Colonic mucosa (tissue), 4 donors: ENCODE measurements at regions not wholly inside any gene's neighbourhood (a gene's known extent, or its start where the extent isn't known, plus 50 kb on each side); places are given as distances from the start of the nearest gene placed in this dataset.

Experiments
- DNase-seq: peaks from one replicate; pipeline ENCODE4 v3.0.0-alpha.2; 2020
- H3K27ac ChIP-seq: fragments of 200-600 bp; one replicate; pipeline ENCODE4 v1.8.0; 2021
- H3K27me3 ChIP-seq: fragments of 200-600 bp; one replicate; pipeline ENCODE4 v1.8.0; 2021
- H3K36me3 ChIP-seq: fragments of 200-600 bp; one replicate; pipeline ENCODE4 v1.8.0; 2021
- H3K4me1 ChIP-seq: fragments of 200-600 bp; one replicate; pipeline ENCODE4 v1.8.0; 2021; ENCODE audit warnings: mild to moderate bottlenecking
- H3K4me3 ChIP-seq: fragments of 200-600 bp; one replicate; pipeline ENCODE4 v1.8.0; 2021
- H3K9ac ChIP-seq, 2 donors: one replicate each; pipeline ENCODE4 v1.7.0; 2013; ENCODE audit warnings: control low read depth in 2 of 2, low read depth in 2 of 2, low read length in 2 of 2
- H3K9me3 ChIP-seq: fragments of 200-600 bp; one replicate; pipeline ENCODE4 v1.8.0; 2021
- CTCF ChIP-seq: fragments of 200-600 bp; IDR thresholded peaks from one replicate; pipeline ENCODE4 v1.8.0; 2022; ENCODE audit warnings: antibody characterized with exemption, mild to moderate bottlenecking
- intact Hi-C: fragments of 100-400 bp; cut with DNase I; formaldehyde crosslinking; loops from one replicate; pipeline ENCODE4 v1.14.1; 2022
- donor health status: healthy.
- donor health status: DM: no; HTN: no; CAD: no.
- donor health status: DM: no; HTN: no; CAD: no.

DNA sequence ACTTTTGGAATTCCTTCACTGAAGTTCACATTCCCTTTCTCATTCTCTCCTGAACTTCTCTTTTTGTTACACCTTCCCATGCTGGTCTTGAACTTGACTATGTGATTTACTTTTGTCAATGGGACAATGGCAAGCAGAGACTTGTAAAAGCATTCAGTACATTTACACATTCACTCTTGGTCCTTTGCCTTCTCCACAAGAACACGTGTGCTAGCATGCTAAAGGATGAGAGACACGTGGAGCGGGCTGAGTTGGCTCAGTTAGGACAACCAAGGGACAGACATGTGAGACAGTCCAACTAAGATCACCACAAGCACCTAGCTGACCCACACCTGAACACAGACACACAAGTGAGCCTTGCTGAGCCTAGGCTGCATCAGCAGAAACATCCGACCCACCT, 91.3 kb upstream of the PAK5 start:
- no peaks in the 10 kb centered on the region for H3K4me1 ChIP-seq
- no peaks in the 10 kb centered on the region for H3K9me3 ChIP-seq
- no peak for TF ChIP-seq CTCF
- no peak overlapping the region for H3K4me3 ChIP-seq
- DNase-seq = no peak
- no peak overlapping the region for H3K27ac ChIP-seq
- no peaks in the 10 kb centered on the region for H3K27me3 ChIP-seq
- no peaks in the 10 kb centered on the region for H3K36me3 ChIP-seq
- H3K9ac ChIP-seq = no peak overlapping the region
- intact Hi-C loops = no loop called here

- Histone ChIP-seq H3K4me1 (no peaks in the 10 kb centered on the region), H3K9ac (no peak overlapping the region), H3K9me3 (no peaks in the 10 kb centered on the region), H3K27ac (no peak overlapping the region), H3K4me3 (no peak overlapping the region), H3K27me3 (no peaks in the 10 kb centered on the region), H3K36me3 (no peaks in the 10 kb centered on the region)
- DNase-seq = no peak
- intact Hi-C loops = no loop called here
- no peak for TF ChIP-seq CTCF
These were observed 90.1 kb upstream of the PAK5 start for GRCh38 chr20:9928955-9929354.

- TF ChIP-seq CTCF = no peak
- no peak for DNase-seq
- no peaks in the 10 kb centered on the region for H3K36me3 ChIP-seq
- no peaks in the 10 kb centered on the region for H3K27me3 ChIP-seq
- H3K4me3 ChIP-seq = no peak overlapping the region
- H3K27ac ChIP-seq = no peak overlapping the region
- H3K9me3 ChIP-seq = no peaks in the 10 kb centered on the region
- no peaks in the 10 kb centered on the region for H3K4me1 ChIP-seq
- intact Hi-C loops = no loop called here
- no peak overlapping the region for H3K9ac ChIP-seq
These were observed 89.4 kb upstream of the PAK5 start for GRCh38 chr20:9928281-9928737.

DNA sequence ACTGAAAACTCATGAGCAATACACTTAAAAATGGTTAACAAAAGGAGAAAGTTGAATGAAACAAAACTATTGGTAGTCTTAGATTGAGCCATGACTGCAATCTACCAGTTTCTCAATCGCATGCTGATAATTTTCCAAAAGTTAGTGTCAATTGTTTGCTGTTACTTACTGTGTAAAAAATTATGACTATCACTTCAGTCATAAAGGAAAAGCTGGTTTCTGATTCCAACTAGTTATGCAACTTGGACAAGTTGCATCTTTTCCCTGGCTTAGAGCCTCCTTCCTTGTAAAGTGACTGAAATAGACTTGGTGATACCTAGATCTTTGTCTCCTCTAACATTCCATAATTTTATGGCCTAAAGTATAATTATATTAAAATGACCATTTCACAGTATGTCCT, 88.3 kb upstream of the PAK5 start:
- no peaks in the 10 kb centered on the region for H3K4me1 ChIP-seq
- H3K27me3 ChIP-seq = no peaks in the 10 kb centered on the region
- no peak overlapping the region for H3K9ac ChIP-seq
- no peak for DNase-seq
- intact Hi-C loops = no loop called here
- H3K4me3 ChIP-seq = no peak overlapping the region
- H3K27ac ChIP-seq = no peak overlapping the region
- no peaks in the 10 kb centered on the region for H3K9me3 ChIP-seq
- H3K36me3 ChIP-seq = no peaks in the 10 kb centered on the region
- no peak for TF ChIP-seq CTCF

DNA sequence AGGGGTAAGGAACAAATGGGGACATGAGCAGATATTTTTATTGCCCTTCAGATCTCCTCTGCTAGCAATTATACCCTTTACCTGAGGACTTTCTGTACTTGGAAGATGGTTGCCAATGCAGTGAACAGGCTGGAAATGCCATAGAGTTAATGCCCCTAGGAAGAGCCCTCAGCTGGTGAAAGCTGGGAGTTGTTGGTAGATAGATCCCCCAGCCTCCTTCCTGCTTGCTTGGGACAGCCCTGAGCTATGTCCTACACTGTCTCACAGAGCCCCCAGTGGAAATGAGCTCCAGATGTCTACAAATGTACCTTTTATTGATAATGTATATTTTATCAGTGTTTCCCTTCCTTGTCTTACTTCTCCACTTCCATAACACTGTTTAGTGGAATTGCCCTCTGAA, 87.6 kb upstream of the PAK5 start:
- intact Hi-C loops = no loop called here
- H3K27ac ChIP-seq = no peak overlapping the region

More for the DNA sequence above, 87.6 kb upstream of the PAK5 start:
- H3K4me3 ChIP-seq = no peak overlapping the region
- H3K36me3 ChIP-seq = no peaks in the 10 kb centered on the region
- no peaks in the 10 kb centered on the region for H3K27me3 ChIP-seq
- no peaks in the 10 kb centered on the region for H3K9me3 ChIP-seq
- no peak overlapping the region for H3K9ac ChIP-seq
- no peak for DNase-seq
- TF ChIP-seq CTCF = no peak
- H3K4me1 ChIP-seq = no peaks in the 10 kb centered on the region
